Upper lobe of left lung (tissue), 6 donors: ENCODE measurements at regions not wholly inside any gene's neighbourhood (a gene's known extent, or its start where the extent isn't known, plus 50 kb on each side); places are given as distances from the start of the nearest gene placed in this dataset.

Experiments used
- ATAC-seq, 2 donors: fragments of 200-7000 bp; cut with Tn5 transposase; one replicate each; pipeline ENCODE4 v1.9.1; 2022; ENCODE audit warnings: mild to moderate bottlenecking in 2 of 2, moderate library complexity in 2 of 2; ENCODE audit not compliant: low FRiP score in 2 of 2
- DNase-seq, 2 donors: peaks; one replicate each; pipeline ENCODE4 v3.0.0-alpha.2; 2019 to 2020
- H3K27ac ChIP-seq, 4 donors: fragments of 200-600 bp; sonication (generic); one replicate each; pipeline ENCODE4 v1.5.1; 2016 to 2019
- H3K27me3 ChIP-seq, 4 donors: fragments of 200-600 bp; sonication (generic); one replicate each; pipeline ENCODE4 v1.5.1; 2017 to 2019
- H3K36me3 ChIP-seq, 4 donors: fragments of 200-600 bp; sonication (generic); one replicate each; pipeline ENCODE4 v1.5.1; 2016 to 2019
- H3K4me1 ChIP-seq, 4 donors: fragments of 200-600 bp; sonication (generic); one replicate each; pipeline ENCODE4 v1.5.1; 2018 to 2019
- H3K4me3 ChIP-seq, 4 donors: fragments of 200-600 bp; sonication (generic); one replicate each; pipeline ENCODE4 v1.5.1; 2017 to 2019; ENCODE audit warnings: mild to moderate bottlenecking in 2 of 4, moderate library complexity in 1 of 4
- H3K9me3 ChIP-seq, 4 donors: fragments of 200-600 bp; sonication (generic); one replicate each; pipeline ENCODE4 v1.5.1; 2018 to 2019
- CTCF ChIP-seq, 6 experiments: fragments of 450-650 bp in 4 of 6; fragments of 200-600 bp in 2 of 6; sonication (generic) in 2 of 6; IDR thresholded peaks; one replicate each; pipeline ENCODE4 v1.5.1; 2016 to 2019; ENCODE audit warnings: antibody characterized with exemption in 6 of 6
- EP300 ChIP-seq, 4 donors: sonication (generic); formaldehyde crosslinking; IDR thresholded peaks; one replicate each; pipeline ENCODE4 v1.5.1; 2017; ENCODE audit warnings: antibody characterized with exemption in 4 of 4, control low read depth in 2 of 4
- POLR2A ChIP-seq, 4 donors: fragments of 450-650 bp; IDR thresholded peaks; one replicate each; pipeline ENCODE4 v1.5.1; 2016 to 2017; ENCODE audit warnings: antibody characterized with exemption in 4 of 4, mild to moderate bottlenecking in 2 of 4
- POLR2AphosphoS5 ChIP-seq, 2 donors: sonication (generic); formaldehyde crosslinking; IDR thresholded peaks; one replicate each; pipeline ENCODE4 v1.5.1; 2017; ENCODE audit warnings: antibody characterized with exemption in 2 of 2
- WGBS, 2 donors: methylation state at CpG; one replicate each; pipeline ENCODE4 v1.1.5; 2017 to 2018; 5-methylcytosine and 5-hydroxymethylcytosine counted together
- donor health status: DM: no; HTN: no; CAD: no; lungs with moderate emphysema.
- donor health status: DM: no; HTN: yes; CAD: no; lungs with severe emphysema.

GRCh38 chr2:150162241-150162942, 325.1 kb downstream of the RND3 start:
- Histone ChIP-seq H3K36me3 (no peaks in the 10 kb centered on the region), H3K9me3 (no peaks in the 10 kb centered on the region), H3K4me1 (peaks cover 0 to 10% (median 8%) of the 10 kb centered on the region in 4 donors), H3K27ac (no peak overlapping the region), H3K27me3 (no peaks in the 10 kb centered on the region), H3K4me3 (no peak overlapping the region)
- ATAC-seq = no peak
- no peak for TF ChIP-seq EP300 (IDR thresholded peaks at IDR 0.05)
- no peak for TF ChIP-seq CTCF (IDR thresholded peaks at IDR 0.05)
- no peak for TF ChIP-seq POLR2A (IDR thresholded peaks at IDR 0.05)
- no peak for TF ChIP-seq POLR2AphosphoS5 (IDR thresholded peaks at IDR 0.05)
- WGBS, 2 donors = 55 to 66% methylated on average over 6 of the region's 6 CpGs
- DNase-seq = no peak

- Histone ChIP-seq H3K4me3 (no peak overlapping the region), H3K27ac (no peak overlapping the region), H3K36me3 (no peaks in the 10 kb centered on the region), H3K27me3 (no peaks in the 10 kb centered on the region), H3K9me3 (no peaks in the 10 kb centered on the region), H3K4me1 (no peaks in the 10 kb centered on the region)
- TF ChIP-seq POLR2A (IDR thresholded peaks at IDR 0.05) = no peak
- no peak for TF ChIP-seq EP300 (IDR thresholded peaks at IDR 0.05)
- no peak for TF ChIP-seq CTCF (IDR thresholded peaks at IDR 0.05)
- TF ChIP-seq POLR2AphosphoS5 (IDR thresholded peaks at IDR 0.05) = no peak
- no peak for ATAC-seq
- WGBS, 2 donors = 87 to 89% methylated on average over 6 of the region's 6 CpGs
- no peak for DNase-seq
These were observed 327.4 kb downstream of the RND3 start for GRCh38 chr2:150160058-150160457.

GRCh38 chr2:150159300-150159699, 328.2 kb downstream of the RND3 start:
- Histone ChIP-seq H3K27me3 (no peaks in the 10 kb centered on the region), H3K4me1 (no peaks in the 10 kb centered on the region), H3K27ac (no peak overlapping the region), H3K36me3 (no peaks in the 10 kb centered on the region), H3K9me3 (no peaks in the 10 kb centered on the region), H3K4me3 (no peak overlapping the region)
- no peak for TF ChIP-seq POLR2A (IDR thresholded peaks at IDR 0.05)
- TF ChIP-seq CTCF (IDR thresholded peaks at IDR 0.05) = no peak
- no peak for TF ChIP-seq EP300 (IDR thresholded peaks at IDR 0.05)
- no peak for TF ChIP-seq POLR2AphosphoS5 (IDR thresholded peaks at IDR 0.05)
- ATAC-seq (no peak), DNase-seq (no peak)
- WGBS, 2 donors = 91 to 94% methylated on average over 4 of the region's 4 CpGs

- no peak for ATAC-seq
- H3K27me3 ChIP-seq = no peaks in the 10 kb centered on the region
- TF ChIP-seq POLR2AphosphoS5 (IDR thresholded peaks at IDR 0.05) (no peak), CTCF (IDR thresholded peaks at IDR 0.05) (no peak), EP300 (IDR thresholded peaks at IDR 0.05) (no peak), POLR2A (IDR thresholded peaks at IDR 0.05) (no peak)
- H3K4me3 ChIP-seq = no peak overlapping the region
- 67 to 71% methylated on average over 2 of the region's 2 CpGs for WGBS, 2 donors
- H3K36me3 ChIP-seq = no peaks in the 10 kb centered on the region
- no peaks in the 10 kb centered on the region for H3K9me3 ChIP-seq
- DNase-seq = no peak
- no peaks in the 10 kb centered on the region for H3K4me1 ChIP-seq
- no peak overlapping the region for H3K27ac ChIP-seq
These were observed 330.6 kb downstream of the RND3 start for GRCh38 chr2:150156876-150157275.

- TF ChIP-seq POLR2AphosphoS5 (IDR thresholded peaks at IDR 0.05) (no peak), CTCF (IDR thresholded peaks at IDR 0.05) (no peak), POLR2A (IDR thresholded peaks at IDR 0.05) (no peak), EP300 (IDR thresholded peaks at IDR 0.05) (no peak)
- Histone ChIP-seq H3K4me3 (no peak overlapping the region), H3K4me1 (no peaks in the 10 kb centered on the region), H3K27ac (no peak overlapping the region), H3K36me3 (no peaks in the 10 kb centered on the region), H3K27me3 (no peaks in the 10 kb centered on the region), H3K9me3 (no peaks in the 10 kb centered on the region)
- WGBS, 2 donors = 72 to 89% methylated on average over 2 to 3 of the region's 3 CpGs
- ATAC-seq (no peak), DNase-seq (no peak)
These were observed 331.1 kb downstream of the RND3 start for GRCh38 chr2:150156415-150156814.
